Esophagus squamous epithelium (tissue), 5 donors: ENCODE measurements at regions not wholly inside any gene's neighbourhood (a gene's known extent, or its start where the extent isn't known, plus 50 kb on each side); places are given as distances from the start of the nearest gene placed in this dataset.

Experiments used
- DNase-seq: peaks from one replicate; lab custom pipeline; 2025; lab: John Stamatoyannopoulos, UW
- H3K27ac ChIP-seq, 4 donors: fragments of 200-600 bp; sonication (generic); one replicate each; pipeline ENCODE4 v1.5.1; 2016 to 2019; ENCODE audit warnings: mild to moderate bottlenecking in 1 of 4
- H3K27me3 ChIP-seq, 4 donors: fragments of 200-600 bp; sonication (generic); 1 replicate in 3 of 4; 2 replicates in 1 of 4; pipeline versions ENCODE4 v1.5.1 to v1.6.0; 2017 to 2021; ENCODE audit warnings: antibody characterized with exemption in 1 of 4
- H3K36me3 ChIP-seq, 3 donors: fragments of 200-600 bp; sonication (generic); one replicate each; pipeline ENCODE4 v1.5.1; 2016 to 2019
- H3K4me1 ChIP-seq, 3 donors: fragments of 200-600 bp; sonication (generic); one replicate each; pipeline ENCODE4 v1.5.1; 2017 to 2019
- H3K4me3 ChIP-seq, 4 donors: fragments of 200-600 bp; sonication (generic); 1 replicate in 3 of 4; 2 replicates in 1 of 4; pipeline ENCODE4 v1.5.1; 2016 to 2019; ENCODE audit warnings: mild to moderate bottlenecking in 2 of 4, moderate library complexity in 1 of 4
- H3K9me3 ChIP-seq, 3 donors: fragments of 200-600 bp; sonication (generic); one replicate each; pipeline ENCODE4 v1.5.1; 2016 to 2019
- POLR2A ChIP-seq, 4 donors: fragments of 450-650 bp; IDR thresholded peaks; one replicate each; pipeline ENCODE4 v1.6.1; 2017; ENCODE audit warnings: antibody characterized with exemption in 4 of 4, mild to moderate bottlenecking in 4 of 4, moderate library complexity in 3 of 4
- WGBS, 2 donors: methylation state at CpG; one replicate each; pipeline ENCODE4 v1.1.5; 2018; 5-methylcytosine and 5-hydroxymethylcytosine counted together
- intact Hi-C: fragments of 100-400 bp; cut with DNase I; formaldehyde crosslinking; loops from one replicate; pipeline ENCODE4 v1.15.0; 2022
- TF ChIP-seq, protein P1 (sequence below), 6 experiments: fragments of 450-650 bp in 4 of 6; fragments of 200-600 bp in 2 of 6; sonication (generic) in 2 of 6; IDR thresholded peaks; one replicate each; pipeline ENCODE4 v1.5.1; 2016 to 2019; ENCODE audit warnings: antibody characterized with exemption in 6 of 6, mild to moderate bottlenecking in 4 of 6, moderate library complexity in 4 of 6
- donor health status: DM: yes; HTN: yes; CAD: no.

DNA sequence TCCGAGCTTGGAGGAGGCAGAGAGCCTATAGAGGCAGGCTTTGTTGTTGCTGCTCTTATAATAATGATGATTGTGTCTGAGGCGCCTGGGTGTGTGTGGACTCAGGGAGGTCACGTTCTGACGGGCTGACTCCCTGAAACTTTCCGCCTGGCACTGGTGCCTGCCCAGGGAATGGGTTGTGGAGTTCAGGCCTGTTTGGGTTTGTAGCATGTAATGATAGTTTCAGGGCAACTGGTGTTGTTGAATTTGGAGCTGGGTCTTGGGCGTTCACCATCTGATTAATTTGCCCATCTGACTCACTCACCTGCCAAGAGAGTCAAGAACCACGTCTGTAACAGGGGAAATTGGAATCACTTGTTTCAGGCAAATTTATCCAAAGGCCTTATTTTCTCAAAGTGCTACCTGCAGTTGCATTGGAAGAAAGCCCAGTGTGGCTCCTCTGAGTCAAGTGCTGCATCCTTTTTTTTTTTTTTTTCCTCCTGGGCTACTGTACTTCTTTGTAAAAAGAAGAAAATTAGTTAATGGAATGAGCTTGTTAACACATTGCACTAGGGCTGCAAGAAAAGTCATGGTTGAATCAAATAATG is 386.5 kb downstream of the GADD45G start:
- H3K9me3 ChIP-seq = no peaks in the 10 kb centered on the region
- H3K27ac ChIP-seq = peak overlapping the region in 2 of 4 donors; percentile 20 to 61
- no peaks in the 10 kb centered on the region for H3K36me3 ChIP-seq
- H3K4me1 ChIP-seq = peaks cover 14 to 52% (median 18%) of the 10 kb centered on the region in 3 donors
- H3K4me3 ChIP-seq = no peak overlapping the region
- WGBS, 2 donors = 52 to 56% methylated on average over 4 of the region's 7 CpGs
- H3K27me3 ChIP-seq = no peaks in the 10 kb centered on the region
- no peak for TF ChIP-seq POLR2A (IDR thresholded peaks at IDR 0.05)
- TF ChIP-seq, protein P1, sequence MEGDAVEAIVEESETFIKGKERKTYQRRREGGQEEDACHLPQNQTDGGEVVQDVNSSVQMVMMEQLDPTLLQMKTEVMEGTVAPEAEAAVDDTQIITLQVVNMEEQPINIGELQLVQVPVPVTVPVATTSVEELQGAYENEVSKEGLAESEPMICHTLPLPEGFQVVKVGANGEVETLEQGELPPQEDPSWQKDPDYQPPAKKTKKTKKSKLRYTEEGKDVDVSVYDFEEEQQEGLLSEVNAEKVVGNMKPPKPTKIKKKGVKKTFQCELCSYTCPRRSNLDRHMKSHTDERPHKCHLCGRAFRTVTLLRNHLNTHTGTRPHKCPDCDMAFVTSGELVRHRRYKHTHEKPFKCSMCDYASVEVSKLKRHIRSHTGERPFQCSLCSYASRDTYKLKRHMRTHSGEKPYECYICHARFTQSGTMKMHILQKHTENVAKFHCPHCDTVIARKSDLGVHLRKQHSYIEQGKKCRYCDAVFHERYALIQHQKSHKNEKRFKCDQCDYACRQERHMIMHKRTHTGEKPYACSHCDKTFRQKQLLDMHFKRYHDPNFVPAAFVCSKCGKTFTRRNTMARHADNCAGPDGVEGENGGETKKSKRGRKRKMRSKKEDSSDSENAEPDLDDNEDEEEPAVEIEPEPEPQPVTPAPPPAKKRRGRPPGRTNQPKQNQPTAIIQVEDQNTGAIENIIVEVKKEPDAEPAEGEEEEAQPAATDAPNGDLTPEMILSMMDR (IDR thresholded peaks at IDR 0.05) = no peak
- intact Hi-C loops = no loop called here
- DNase-seq = no peak

GRCh38 chr9:89992326-89993198 is 387.8 kb downstream of the GADD45G start:
- TF ChIP-seq, protein P1 (IDR thresholded peaks at IDR 0.05) = no peak
- no peak for TF ChIP-seq POLR2A (IDR thresholded peaks at IDR 0.05)
- H3K27me3 ChIP-seq = no peaks in the 10 kb centered on the region
- WGBS, 2 donors = 81 to 86% methylated on average over 11 to 14 of the region's 16 CpGs
- no peaks in the 10 kb centered on the region for H3K36me3 ChIP-seq
- intact Hi-C loops = no loop called here
- H3K4me3 ChIP-seq = no peak overlapping the region
- H3K27ac ChIP-seq = peak overlapping the region in 1 of 4 donors; percentile 28
- DNase-seq = no peak
- H3K4me1 ChIP-seq = peaks cover 18 to 62% (median 24%) of the 10 kb centered on the region in 3 donors
- H3K9me3 ChIP-seq = no peaks in the 10 kb centered on the region

GRCh38 chr9:89993678-89994630 is 389.1 kb downstream of the GADD45G start:
- WGBS, 2 donors = 19 to 34% methylated on average over 5 of the region's 5 CpGs
- H3K4me3 ChIP-seq = no peak overlapping the region
- no peaks in the 10 kb centered on the region for H3K36me3 ChIP-seq
- H3K27ac ChIP-seq = peak overlapping the region in 1 of 4 donors; percentile 33
- intact Hi-C loops = no loop called here
- H3K4me1 ChIP-seq = peaks cover 23 to 76% (median 28%) of the 10 kb centered on the region in 3 donors
- no peak for DNase-seq
- no peaks in the 10 kb centered on the region for H3K9me3 ChIP-seq
- H3K27me3 ChIP-seq = no peaks in the 10 kb centered on the region
- no peak for TF ChIP-seq POLR2A (IDR thresholded peaks at IDR 0.05)
- TF ChIP-seq, protein P1 (IDR thresholded peaks at IDR 0.05) = no peak

GRCh38 chr9:89994988-89995613 is 390.3 kb downstream of the GADD45G start:
- Histone ChIP-seq H3K27me3 (no peaks in the 10 kb centered on the region), H3K9me3 (no peaks in the 10 kb centered on the region), H3K27ac (no peak overlapping the region), H3K36me3 (no peaks in the 10 kb centered on the region), H3K4me1 (peaks cover 34 to 87% (median 40%) of the 10 kb centered on the region in 3 donors), H3K4me3 (no peak overlapping the region)
- intact Hi-C loops = loop anchor here (5.0 kb wide), 1 partner anchor 393 kb away; no protein-coding TSS in a partner anchor
- WGBS, 2 donors = 83 to 91% methylated on average over 12 to 17 of the region's 19 CpGs
- DNase-seq = no peak
- TF ChIP-seq, protein P1 (IDR thresholded peaks at IDR 0.05) = no peak
- TF ChIP-seq POLR2A (IDR thresholded peaks at IDR 0.05) = no peak
